ENCODE measurements at regions not wholly inside any gene's neighbourhood (a gene's known extent, or its start where the extent isn't known, plus 50 kb on each side); places are given as distances from the start of the nearest gene placed in this dataset.

- Histone ChIP-seq H3K4me1 (ENCODE audit: control insufficient read depth in 4 of 4, insufficient read depth in 4 of 4, low read length in 3 of 4) (no peaks in the 10 kb centered on the region), H3K27ac (ENCODE audit: low read depth in 1 of 2, low read length in 2 of 2) (no peak overlapping the region), H3K9ac (ENCODE audit: low read depth in 1 of 2, low read length in 2 of 2) (no peak overlapping the region), H3K4me3 (ENCODE audit: low read depth in 1 of 3, low read length in 3 of 3) (no peak overlapping the region), H3K27me3 (ENCODE audit: control insufficient read depth in 4 of 4, insufficient read depth in 4 of 4, low read length in 3 of 4) (no peaks in the 10 kb centered on the region), H3K9me3 (ENCODE audit: control insufficient read depth in 4 of 4, low read length in 3 of 4) (peaks cover 0 to 3% (median 0%) of the 10 kb centered on the region in 4 donors), H3K36me3 (ENCODE audit: control insufficient read depth in 4 of 4, insufficient read depth in 3 of 4, low read depth in 1 of 4, low read length in 3 of 4) (no peaks in the 10 kb centered on the region)
- no peak for TF ChIP-seq TAF1 (conservative IDR thresholded peaks at IDR 0.05)
- no peak for TF ChIP-seq FOXA2 (IDR thresholded peaks at IDR 0.05)
- TF ChIP-seq FOXA1 (IDR thresholded peaks at IDR 0.05), result no peak
- no peak for TF ChIP-seq NR2F2 (IDR thresholded peaks at IDR 0.05)
- no peak for TF ChIP-seq HNF4G (IDR thresholded peaks at IDR 0.05)
- TF ChIP-seq MAX (IDR thresholded peaks at IDR 0.05), result no peak
- no peak for TF ChIP-seq RXRA (IDR thresholded peaks at IDR 0.05)
- no peak for TF ChIP-seq REST (IDR thresholded peaks at IDR 0.05)
- no peak for TF ChIP-seq CTCF (IDR thresholded peaks at IDR 0.05; ENCODE audit: low read depth, low read length, missing input control)
- 77% methylated on average over 5 of the region's 5 CpGs for WGBS
- DNase-seq (ENCODE audit: low spot score), result no peak
Observed at GRCh38 chr5:106865279-106865678, 805.5 kb downstream of the EFNA5 start.

GRCh38 chr5:106862450-106863193 lies 808.1 kb downstream of the EFNA5 start:
- Histone ChIP-seq H3K9ac (ENCODE audit: low read depth in 1 of 2, low read length in 2 of 2) (no peak overlapping the region), H3K36me3 (ENCODE audit: control insufficient read depth in 4 of 4, insufficient read depth in 3 of 4, low read depth in 1 of 4, low read length in 3 of 4) (no peaks in the 10 kb centered on the region), H3K27ac (ENCODE audit: low read depth in 1 of 2, low read length in 2 of 2) (no peak overlapping the region), H3K4me3 (ENCODE audit: low read depth in 1 of 3, low read length in 3 of 3) (no peak overlapping the region), H3K27me3 (ENCODE audit: control insufficient read depth in 4 of 4, insufficient read depth in 4 of 4, low read length in 3 of 4) (no peaks in the 10 kb centered on the region), H3K4me1 (ENCODE audit: control insufficient read depth in 4 of 4, insufficient read depth in 4 of 4, low read length in 3 of 4) (no peaks in the 10 kb centered on the region), H3K9me3 (ENCODE audit: control insufficient read depth in 4 of 4, low read length in 3 of 4) (peaks cover 0 to 3% (median 0%) of the 10 kb centered on the region in 4 donors)
- WGBS, result 43% methylated on average over 3 of the region's 3 CpGs
- DNase-seq (ENCODE audit: low spot score), result no peak
- no peak for TF ChIP-seq ZBTB33 (IDR thresholded peaks at IDR 0.05)
- TF ChIP-seq CTCF (IDR thresholded peaks at IDR 0.05; ENCODE audit: low read depth, low read length, missing input control), result no peak
- no peak for TF ChIP-seq MAX (IDR thresholded peaks at IDR 0.05)
- TF ChIP-seq SP1 (IDR thresholded peaks at IDR 0.05), result no peak
- no peak for TF ChIP-seq FOXA1 (IDR thresholded peaks at IDR 0.05)
- TF ChIP-seq RAD21 (IDR thresholded peaks at IDR 0.05), result no peak
- TF ChIP-seq HNF4G (IDR thresholded peaks at IDR 0.05), result no peak
- TF ChIP-seq REST (IDR thresholded peaks at IDR 0.05), result no peak
- no peak for TF ChIP-seq JUND (IDR thresholded peaks at IDR 0.05)
- TF ChIP-seq YY1 (IDR thresholded peaks at IDR 0.05), result no peak
- TF ChIP-seq FOXA2 (IDR thresholded peaks at IDR 0.05), result no peak
- no peak for TF ChIP-seq EGR1 (IDR thresholded peaks at IDR 0.05; ENCODE audit: low read depth in 2 of 2)
- no peak for TF ChIP-seq RXRA (IDR thresholded peaks at IDR 0.05)
- TF ChIP-seq NR2F2 (IDR thresholded peaks at IDR 0.05), result no peak
- no peak for TF ChIP-seq TAF1 (conservative IDR thresholded peaks at IDR 0.05)
- TF ChIP-seq HNF4A (conservative IDR thresholded peaks at IDR 0.05), result no peak

Data from liver (tissue), 8 donors.